GM12878 (cell line): ENCODE measurements at regions not wholly inside any gene's neighbourhood (a gene's known extent, or its start where the extent isn't known, plus 50 kb on each side); places are given as distances from the start of the nearest gene placed in this dataset.

Source experiments
- FOS ChIP-seq: IDR thresholded peaks from 3 replicates; pipeline ENCODE4 v1.6.1; 2011; ENCODE audit warnings: borderline replicate concordance; ENCODE audit not compliant: insufficient read length; ENCODE audit errors: extremely low read depth
- JUND ChIP-seq: IDR thresholded peaks from 2 replicates; pipeline ENCODE4 v1.6.1; 2012; ENCODE audit warnings: low read depth, mild to moderate bottlenecking, low read length, improper control_type of control experiment, moderate library complexity
- NR2C2 ChIP-seq: IDR thresholded peaks from 2 replicates; pipeline ENCODE4 v1.6.1; 2011; ENCODE audit warnings: borderline replicate concordance, low read depth; ENCODE audit not compliant: control insufficient read depth, insufficient read length
- RELA ChIP-seq: fragments of 450-650 bp; IDR thresholded peaks from 2 replicates; pipeline ENCODE4 v1.8.0; 2014; ENCODE audit warnings: borderline replicate concordance; ENCODE audit not compliant: partially characterized antibody
- RFX5 ChIP-seq: IDR thresholded peaks from 2 replicates; pipeline ENCODE4 v1.6.1; 2011; ENCODE audit warnings: low read depth, low read length, improper control_type of control experiment
- SP1 ChIP-seq: IDR thresholded peaks from one replicate; pipeline ENCODE4 v1.6.1; 2011; ENCODE audit warnings: low read depth, low read length
- TAF1 ChIP-seq: IDR thresholded peaks from 2 replicates; pipeline ENCODE4 v1.6.1; 2011; ENCODE audit warnings: mild to moderate bottlenecking, low read depth, low read length, borderline replicate concordance
- ZNF274 ChIP-seq: IDR thresholded peaks from one replicate; pipeline ENCODE4 v1.8.0; 2011; ENCODE audit not compliant: insufficient read length, insufficient read depth
- TF ChIP-seq, protein P1 (sequence below), 3 experiments: IDR thresholded peaks in 2 of 3; conservative IDR thresholded peaks in 1 of 3; 2 replicates each; pipeline ENCODE4 v1.5.1; 2011; ENCODE audit warnings: low read depth in 3 of 3, low read length in 3 of 3, mild to moderate bottlenecking in 3 of 3, control low read depth in 2 of 3, moderate library complexity in 2 of 3, inconsistent platforms in 1 of 3, mixed read lengths in 1 of 3; ENCODE audit not compliant: control insufficient read depth in 2 of 3, insufficient read depth in 1 of 3; ENCODE audit errors: extremely low read depth in 1 of 3
- TF ChIP-seq, protein P2 (sequence below): IDR thresholded peaks from 2 replicates; pipeline ENCODE4 v1.6.1; 2011; ENCODE audit warnings: borderline replicate concordance, low read depth, mild to moderate bottlenecking, moderate library complexity, mixed read lengths, low read length; ENCODE audit not compliant: insufficient read depth; ENCODE audit errors: extremely low read length

DNA sequence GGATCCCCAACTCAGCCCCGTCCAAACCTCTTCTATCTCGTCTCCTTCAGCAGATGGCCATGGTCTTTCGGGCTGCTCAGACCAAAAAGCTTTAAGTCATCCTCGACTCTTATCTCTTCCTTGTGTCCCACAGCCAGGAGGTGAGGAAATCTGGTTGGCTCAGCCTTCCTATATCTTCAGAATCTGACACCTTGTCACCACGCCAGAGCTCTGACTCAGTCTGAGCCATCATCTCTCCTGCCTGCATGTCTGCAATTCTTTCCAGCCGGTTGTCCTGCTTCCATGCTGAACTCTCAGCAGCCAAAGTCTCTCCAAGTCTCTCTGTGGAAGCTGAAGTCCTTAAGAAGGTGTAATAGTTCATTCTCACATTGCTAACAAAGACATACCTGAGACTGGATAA, 419.3 kb upstream of the ADAMTS16 start:
- TF ChIP-seq, protein P1, sequence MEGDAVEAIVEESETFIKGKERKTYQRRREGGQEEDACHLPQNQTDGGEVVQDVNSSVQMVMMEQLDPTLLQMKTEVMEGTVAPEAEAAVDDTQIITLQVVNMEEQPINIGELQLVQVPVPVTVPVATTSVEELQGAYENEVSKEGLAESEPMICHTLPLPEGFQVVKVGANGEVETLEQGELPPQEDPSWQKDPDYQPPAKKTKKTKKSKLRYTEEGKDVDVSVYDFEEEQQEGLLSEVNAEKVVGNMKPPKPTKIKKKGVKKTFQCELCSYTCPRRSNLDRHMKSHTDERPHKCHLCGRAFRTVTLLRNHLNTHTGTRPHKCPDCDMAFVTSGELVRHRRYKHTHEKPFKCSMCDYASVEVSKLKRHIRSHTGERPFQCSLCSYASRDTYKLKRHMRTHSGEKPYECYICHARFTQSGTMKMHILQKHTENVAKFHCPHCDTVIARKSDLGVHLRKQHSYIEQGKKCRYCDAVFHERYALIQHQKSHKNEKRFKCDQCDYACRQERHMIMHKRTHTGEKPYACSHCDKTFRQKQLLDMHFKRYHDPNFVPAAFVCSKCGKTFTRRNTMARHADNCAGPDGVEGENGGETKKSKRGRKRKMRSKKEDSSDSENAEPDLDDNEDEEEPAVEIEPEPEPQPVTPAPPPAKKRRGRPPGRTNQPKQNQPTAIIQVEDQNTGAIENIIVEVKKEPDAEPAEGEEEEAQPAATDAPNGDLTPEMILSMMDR (IDR thresholded peaks at IDR 0.05 in 2 of 3, conservative IDR thresholded peaks at IDR 0.05 in 1 of 3; ENCODE audit: control insufficient read depth in 2 of 3, extremely low read depth in 1 of 3, insufficient read depth in 1 of 3, low read depth in 3 of 3, low read length in 3 of 3), result no peak
- TF ChIP-seq FOS, result no peak
- no peak for TF ChIP-seq JUND
- no peak for TF ChIP-seq RELA
- no peak for TF ChIP-seq ZNF274
- no peak for TF ChIP-seq SP1
- no peak for TF ChIP-seq TAF1
- no peak for TF ChIP-seq NR2C2
- no peak for TF ChIP-seq RFX5
- TF ChIP-seq, protein P2, sequence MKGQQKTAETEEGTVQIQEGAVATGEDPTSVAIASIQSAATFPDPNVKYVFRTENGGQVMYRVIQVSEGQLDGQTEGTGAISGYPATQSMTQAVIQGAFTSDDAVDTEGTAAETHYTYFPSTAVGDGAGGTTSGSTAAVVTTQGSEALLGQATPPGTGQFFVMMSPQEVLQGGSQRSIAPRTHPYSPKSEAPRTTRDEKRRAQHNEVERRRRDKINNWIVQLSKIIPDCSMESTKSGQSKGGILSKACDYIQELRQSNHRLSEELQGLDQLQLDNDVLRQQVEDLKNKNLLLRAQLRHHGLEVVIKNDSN, result no peak
